HG03521 (cell line): ENCODE measurements at regions not wholly inside any gene's neighbourhood (a gene's known extent, or its start where the extent isn't known, plus 50 kb on each side); places are given as distances from the start of the nearest gene placed in this dataset.
"Not testable (repeated sequence)": the region's sequence is repeated elsewhere in the genome, so short reads cannot be mapped to it uniquely, and the experiment has no call there.

ENCODE experiments used
- ATAC-seq: cut with Tn5 transposase; IDR thresholded peaks from one replicate; pipeline ENCODE4 v1.9.1; 2021; ENCODE audit warnings: mild to moderate bottlenecking, moderate library complexity; ENCODE audit not compliant: unreplicated experiment

GRCh38 chr2:138369856-138370255 lies 131.7 kb upstream of the SPOPL start:
- ATAC-seq, result no peak

- no peak for ATAC-seq
Measured at GRCh38 chr2:138373993-138374408, 127.6 kb upstream of the SPOPL start.

GRCh38 chr2:138381373-138381772 lies 120.2 kb upstream of the SPOPL start:
- no peak for ATAC-seq

- ATAC-seq, result no peak
Measured at GRCh38 chr2:138382672-138383071, 118.9 kb upstream of the SPOPL start.

GRCh38 chr2:138386191-138386590 lies 115.4 kb upstream of the SPOPL start:
- not testable (repeated sequence) for ATAC-seq

GRCh38 chr2:138389063-138389462 lies 112.5 kb upstream of the SPOPL start:
- no peak for ATAC-seq

GRCh38 chr2:138390316-138390945 lies 111.1 kb upstream of the SPOPL start:
- ATAC-seq, result no peak

GRCh38 chr2:138391946-138392345 lies 109.6 kb upstream of the SPOPL start:
- no peak for ATAC-seq

GRCh38 chr2:138395565-138396306 lies 105.8 kb upstream of the SPOPL start:
- ATAC-seq, result no peak

GRCh38 chr2:138396843-138397242 lies 104.7 kb upstream of the SPOPL start:
- no peak for ATAC-seq

GRCh38 chr2:138403431-138403927 lies 98.1 kb upstream of the SPOPL start:
- ATAC-seq, result no peak

GRCh38 chr2:138414014-138414413 lies 87.6 kb upstream of the SPOPL start:
- no peak for ATAC-seq

GRCh38 chr2:138415985-138416384 lies 85.6 kb upstream of the SPOPL start:
- ATAC-seq, result no peak

GRCh38 chr2:138418453-138418852 lies 83.1 kb upstream of the SPOPL start:
- ATAC-seq, result no peak

- ATAC-seq, result no peak
Measured at GRCh38 chr2:138421315-138421970, 80.1 kb upstream of the SPOPL start.

- no peak for ATAC-seq
Measured at GRCh38 chr2:138421971-138422335, 79.6 kb upstream of the SPOPL start.

- ATAC-seq, result no peak
Measured at GRCh38 chr2:138423198-138423597, 78.4 kb upstream of the SPOPL start.

GRCh38 chr2:138423745-138424144 lies 77.8 kb upstream of the SPOPL start:
- ATAC-seq, result no peak

GRCh38 chr2:138424436-138425140 lies 77.0 kb upstream of the SPOPL start:
- ATAC-seq, result no peak

GRCh38 chr2:138426116-138426515 lies 75.5 kb upstream of the SPOPL start:
- not testable (repeated sequence) for ATAC-seq

- ATAC-seq, result no peak
Measured at GRCh38 chr2:138428710-138429440, 72.7 kb upstream of the SPOPL start.
